ENCODE measurements at regions not wholly inside any gene's neighbourhood (a gene's known extent, or its start where the extent isn't known, plus 50 kb on each side); places are given as distances from the start of the nearest gene placed in this dataset.

DNA sequence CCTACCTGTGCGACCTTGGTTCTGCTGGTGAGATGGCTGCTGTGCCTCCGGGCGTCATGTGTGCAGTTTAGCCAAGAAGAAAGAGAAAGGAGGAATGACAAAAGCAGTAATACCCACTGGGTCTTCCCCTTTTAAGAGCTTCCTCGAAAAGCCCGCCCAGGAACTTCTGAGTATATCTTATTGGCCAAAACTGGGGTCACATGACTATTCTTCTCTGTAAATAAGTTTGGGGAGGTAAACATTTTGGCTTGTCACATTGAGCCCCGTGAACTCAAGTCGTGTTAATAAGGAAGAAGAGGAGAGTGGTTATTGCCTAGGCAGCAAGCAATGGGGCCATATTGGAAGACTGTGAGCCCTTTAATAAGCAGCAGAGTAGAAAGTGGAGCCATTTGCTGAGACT is 130.4 kb upstream of the ECI2 start:
- TF ChIP-seq, protein P1, sequence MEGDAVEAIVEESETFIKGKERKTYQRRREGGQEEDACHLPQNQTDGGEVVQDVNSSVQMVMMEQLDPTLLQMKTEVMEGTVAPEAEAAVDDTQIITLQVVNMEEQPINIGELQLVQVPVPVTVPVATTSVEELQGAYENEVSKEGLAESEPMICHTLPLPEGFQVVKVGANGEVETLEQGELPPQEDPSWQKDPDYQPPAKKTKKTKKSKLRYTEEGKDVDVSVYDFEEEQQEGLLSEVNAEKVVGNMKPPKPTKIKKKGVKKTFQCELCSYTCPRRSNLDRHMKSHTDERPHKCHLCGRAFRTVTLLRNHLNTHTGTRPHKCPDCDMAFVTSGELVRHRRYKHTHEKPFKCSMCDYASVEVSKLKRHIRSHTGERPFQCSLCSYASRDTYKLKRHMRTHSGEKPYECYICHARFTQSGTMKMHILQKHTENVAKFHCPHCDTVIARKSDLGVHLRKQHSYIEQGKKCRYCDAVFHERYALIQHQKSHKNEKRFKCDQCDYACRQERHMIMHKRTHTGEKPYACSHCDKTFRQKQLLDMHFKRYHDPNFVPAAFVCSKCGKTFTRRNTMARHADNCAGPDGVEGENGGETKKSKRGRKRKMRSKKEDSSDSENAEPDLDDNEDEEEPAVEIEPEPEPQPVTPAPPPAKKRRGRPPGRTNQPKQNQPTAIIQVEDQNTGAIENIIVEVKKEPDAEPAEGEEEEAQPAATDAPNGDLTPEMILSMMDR (conservative IDR thresholded peaks at IDR 0.05), result no peak
- H3K27ac ChIP-seq, result no peak overlapping the region

DNA sequence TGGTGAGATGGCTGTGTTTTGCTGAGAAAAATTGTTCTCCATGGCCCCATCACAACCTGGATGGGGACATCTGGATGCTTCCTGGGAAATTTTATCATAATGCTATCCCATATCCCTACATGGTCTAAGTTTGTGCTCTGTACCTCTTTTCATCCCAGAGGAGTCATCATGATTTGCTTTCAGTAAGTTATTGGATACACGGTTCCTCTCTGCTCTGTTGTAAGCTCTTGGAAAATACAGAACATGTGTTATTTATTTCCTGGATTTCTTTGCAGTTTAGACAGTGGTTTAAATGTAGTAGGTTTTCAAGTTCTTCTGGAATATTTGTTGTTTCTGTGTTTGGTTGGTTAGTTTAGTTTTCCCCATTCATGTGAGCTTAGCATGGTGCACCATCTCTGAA is 129.2 kb upstream of the ECI2 start:
- TF ChIP-seq, protein P1 (conservative IDR thresholded peaks at IDR 0.05), result no peak
- no peak overlapping the region for H3K27ac ChIP-seq

DNA sequence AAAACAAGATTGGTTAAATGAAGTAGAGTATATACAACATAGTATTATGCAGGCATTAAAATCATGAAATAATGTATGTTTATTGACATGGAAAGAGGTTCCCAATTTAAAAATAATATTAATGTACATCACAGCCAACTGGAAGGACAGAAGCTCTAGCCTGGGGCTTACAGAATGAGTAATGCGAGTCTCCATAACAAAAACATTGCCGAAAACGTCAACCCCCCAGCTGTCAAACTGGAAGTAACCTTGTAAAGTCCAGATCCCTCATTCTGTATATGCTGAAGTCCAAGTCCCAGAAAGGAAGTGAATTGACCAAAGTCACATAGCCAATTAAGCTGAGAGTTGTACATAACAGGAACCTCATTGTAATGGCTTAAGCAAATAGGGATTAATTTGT is 128.7 kb upstream of the ECI2 start:
- H3K27ac ChIP-seq, result no peak overlapping the region
- TF ChIP-seq, protein P1 (conservative IDR thresholded peaks at IDR 0.05), result no peak

DNA sequence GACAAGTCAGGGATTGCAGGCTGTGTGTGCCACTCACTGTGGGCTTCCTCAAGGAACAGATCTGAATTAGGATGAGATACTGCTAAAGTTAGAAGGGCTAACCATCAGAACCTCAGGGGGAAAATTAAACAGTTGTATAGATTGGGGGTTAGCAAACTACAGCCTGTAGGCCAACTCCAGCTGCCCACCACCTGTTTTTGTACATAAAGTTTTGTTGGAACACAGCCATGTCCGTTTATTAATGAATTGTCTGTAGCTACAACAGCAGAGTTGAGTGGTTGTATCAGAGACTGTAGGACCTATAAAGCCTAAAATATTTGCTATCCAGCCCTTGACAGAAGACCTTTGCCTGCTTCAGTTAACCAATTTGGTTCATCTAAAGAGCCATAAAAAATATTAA is 127.2 kb upstream of the ECI2 start:
- TF ChIP-seq, protein P1 (conservative IDR thresholded peaks at IDR 0.05), result no peak
- no peak overlapping the region for H3K27ac ChIP-seq

DNA sequence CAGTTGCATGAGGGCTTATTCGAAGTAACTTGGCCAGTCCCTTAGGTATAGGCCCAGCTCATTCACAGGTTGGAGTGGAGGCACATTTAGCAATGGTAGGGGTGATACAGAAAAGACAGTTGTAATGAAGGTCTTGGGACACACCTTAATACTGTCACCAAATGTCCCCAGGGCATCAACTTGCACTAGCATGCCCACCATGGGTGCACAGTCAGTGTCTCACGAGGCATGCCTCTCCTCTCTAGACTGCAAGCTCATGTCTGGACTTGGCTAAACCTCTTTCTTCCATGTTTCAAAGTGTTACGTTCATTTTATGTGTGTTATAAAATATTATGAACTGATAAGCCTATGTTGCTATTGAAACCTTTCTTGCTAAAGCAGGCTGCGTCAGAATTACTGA is 124.0 kb upstream of the ECI2 start:
- TF ChIP-seq, protein P1 (conservative IDR thresholded peaks at IDR 0.05), result no peak
- peak overlapping the region; percentile 58 for H3K27ac ChIP-seq

DNA sequence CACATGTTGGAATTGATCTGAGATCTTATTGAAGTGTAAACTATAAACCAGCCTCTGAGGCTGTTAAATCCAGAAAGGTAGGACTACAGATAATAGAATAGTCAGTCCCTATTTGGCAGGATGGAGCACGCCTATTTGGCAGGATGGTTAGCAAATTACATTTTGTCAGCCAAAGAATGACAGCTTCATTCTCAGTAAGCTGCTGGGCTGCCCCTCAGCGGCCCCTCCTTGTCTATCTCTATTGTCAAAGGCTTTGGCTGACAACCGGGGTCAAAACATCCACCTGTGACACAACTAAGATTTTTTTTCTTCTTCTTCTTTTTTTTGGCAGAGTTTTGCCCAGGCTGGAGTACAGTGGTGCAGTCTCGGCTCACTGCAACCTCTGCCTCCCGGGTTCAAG is 123.4 kb upstream of the ECI2 start:
- H3K27ac ChIP-seq, result peak overlapping the region; percentile 58
- TF ChIP-seq, protein P1 (conservative IDR thresholded peaks at IDR 0.05), result no peak

DNA sequence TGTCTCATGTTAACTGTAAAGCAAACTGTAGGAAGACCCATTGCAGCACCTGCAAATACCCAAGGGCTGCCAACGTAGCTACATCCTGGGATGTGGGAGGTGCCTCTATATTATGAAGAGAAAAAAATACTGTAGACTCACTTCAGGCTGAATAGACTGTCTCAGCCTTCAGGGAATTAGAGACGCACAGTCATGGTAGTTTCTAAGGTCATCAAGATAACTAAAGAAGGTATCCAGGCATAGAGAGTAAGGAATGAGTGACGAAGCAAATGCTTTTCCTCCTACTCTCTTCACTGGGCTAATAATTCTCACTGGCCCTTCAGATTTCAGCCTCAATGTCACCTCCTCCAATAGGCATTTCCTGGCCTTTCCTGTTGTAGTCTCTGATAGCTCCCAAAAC is 121.6 kb upstream of the ECI2 start:
- TF ChIP-seq, protein P1 (conservative IDR thresholded peaks at IDR 0.05), result no peak
- no peak overlapping the region; the same call in 1 of the 2 replicates for H3K27ac ChIP-seq

Measured in VCaP (cell line).